Raji (cell line): ENCODE measurements at regions not wholly inside any gene's neighbourhood (a gene's known extent, or its start where the extent isn't known, plus 50 kb on each side); places are given as distances from the start of the nearest gene placed in this dataset.

Experiments used
- POLR2A ChIP-seq: IDR thresholded peaks from 2 replicates; pipeline ENCODE4 v1.6.1; 2011; ENCODE audit warnings: low read depth, low read length, control low read depth; ENCODE audit not compliant: insufficient read depth

- TF ChIP-seq POLR2A = no peak
Observed at GRCh38 chr12:94775710-94776109, 125.4 kb upstream of the TMCC3 start.

GRCh38 chr12:94771741-94772140, 121.4 kb upstream of the TMCC3 start:
- TF ChIP-seq POLR2A = no peak

- TF ChIP-seq POLR2A = no peak
Observed at GRCh38 chr12:94771199-94771598, 120.8 kb upstream of the TMCC3 start.

- no peak for TF ChIP-seq POLR2A
Observed at GRCh38 chr12:94770791-94771190, 120.4 kb upstream of the TMCC3 start.

- TF ChIP-seq POLR2A = no peak
Observed at GRCh38 chr12:94769776-94770759, 119.7 kb upstream of the TMCC3 start.

- no peak for TF ChIP-seq POLR2A
Observed at GRCh38 chr12:94769047-94769420, 118.7 kb upstream of the TMCC3 start.

- no peak for TF ChIP-seq POLR2A
Observed at GRCh38 chr12:94768398-94769046, 118.2 kb upstream of the TMCC3 start.

- TF ChIP-seq POLR2A = no peak
Observed at GRCh38 chr12:94767956-94768355, 117.6 kb upstream of the TMCC3 start.

- no peak for TF ChIP-seq POLR2A
Observed at GRCh38 chr12:94766397-94766796, 116.0 kb upstream of the TMCC3 start.

GRCh38 chr12:94763462-94763861, 113.1 kb upstream of the TMCC3 start:
- no peak for TF ChIP-seq POLR2A

GRCh38 chr12:94762943-94763342, 112.6 kb upstream of the TMCC3 start:
- no peak for TF ChIP-seq POLR2A

- no peak for TF ChIP-seq POLR2A
Observed at GRCh38 chr12:94762259-94762942, 112.0 kb upstream of the TMCC3 start.

- TF ChIP-seq POLR2A = no peak
Observed at GRCh38 chr12:94761559-94761958, 111.2 kb upstream of the TMCC3 start.

GRCh38 chr12:94760786-94761185, 110.4 kb upstream of the TMCC3 start:
- TF ChIP-seq POLR2A = no peak

- no peak for TF ChIP-seq POLR2A
Observed at GRCh38 chr12:94756789-94757188, 106.4 kb upstream of the TMCC3 start.

- no peak for TF ChIP-seq POLR2A
Observed at GRCh38 chr12:94755598-94755997, 105.2 kb upstream of the TMCC3 start.

- no peak for TF ChIP-seq POLR2A
Observed at GRCh38 chr12:94754653-94755052, 104.3 kb upstream of the TMCC3 start.
